Body of pancreas (tissue), 4 donors: ENCODE measurements at regions not wholly inside any gene's neighbourhood (a gene's known extent, or its start where the extent isn't known, plus 50 kb on each side); places are given as distances from the start of the nearest gene placed in this dataset.

Source experiments
- CTCF ChIP-seq, 7 experiments: fragments of 450-650 bp in 4 of 7; fragments of 200-600 bp in 3 of 7; sonication (generic) in 3 of 7; IDR thresholded peaks; one replicate each; pipeline ENCODE4 v1.5.1; 2016 to 2019; ENCODE audit warnings: antibody characterized with exemption in 7 of 7
- POLR2A ChIP-seq, 3 donors: fragments of 450-650 bp; IDR thresholded peaks; one replicate each; pipeline ENCODE4 v1.6.1; 2016; ENCODE audit warnings: antibody characterized with exemption in 3 of 3, mild to moderate bottlenecking in 2 of 3

- no peak for TF ChIP-seq CTCF (IDR thresholded peaks at IDR 0.05)
- no peak for TF ChIP-seq POLR2A (IDR thresholded peaks at IDR 0.05)
These were observed 197.7 kb downstream of the CTH start for GRCh38 chr1:70608815-70609214.
